Osteocyte (in vitro differentiated cells): ENCODE measurements at regions not wholly inside any gene's neighbourhood (a gene's known extent, or its start where the extent isn't known, plus 50 kb on each side); places are given as distances from the start of the nearest gene placed in this dataset.

Experiments used
- DNase-seq: peaks from one replicate; pipeline ENCODE4 v3.0.0; 2021; ENCODE audit warnings: mixed read lengths; ENCODE audit not compliant: unreplicated experiment; ENCODE audit errors: extremely low spot score
- H3K27ac Mint-ChIP-seq: one replicate; pipeline ENCODE4 v1.8.0; 2021; ENCODE audit warnings: mild to moderate bottlenecking, mixed read lengths; ENCODE audit not compliant: unreplicated experiment
- H3K27me3 Mint-ChIP-seq: one replicate; pipeline ENCODE4 v1.8.0; 2021; ENCODE audit warnings: mixed read lengths; ENCODE audit not compliant: unreplicated experiment
- H3K36me3 Mint-ChIP-seq: one replicate; pipeline ENCODE4 v1.8.0; 2021; ENCODE audit warnings: mixed read lengths; ENCODE audit not compliant: unreplicated experiment
- H3K4me1 Mint-ChIP-seq: one replicate; pipeline ENCODE4 v1.8.0; 2021; ENCODE audit warnings: mixed read lengths; ENCODE audit not compliant: unreplicated experiment
- H3K4me3 Mint-ChIP-seq: one replicate; pipeline ENCODE4 v1.8.0; 2021; ENCODE audit warnings: mild to moderate bottlenecking, moderate library complexity, mixed read lengths; ENCODE audit not compliant: unreplicated experiment
- H3K9me3 Mint-ChIP-seq: one replicate; pipeline ENCODE4 v1.8.0; 2021; ENCODE audit warnings: mixed read lengths; ENCODE audit not compliant: unreplicated experiment
- CTCF ChIP-seq: fragments of 200-600 bp; sonication (generic); IDR thresholded peaks from 2 replicates; pipeline ENCODE4 v1.5.0; 2021; ENCODE audit warnings: antibody characterized with exemption, mild to moderate bottlenecking, moderate library complexity

- no peaks in the 10 kb centered on the region for H3K4me1 Mint-ChIP-seq
- H3K27ac Mint-ChIP-seq: no peak overlapping the region
- no peak for TF ChIP-seq CTCF
- no peak for DNase-seq
- H3K4me3 Mint-ChIP-seq: no peak overlapping the region
- peaks cover 11% of the 10 kb centered on the region for H3K9me3 Mint-ChIP-seq
- peaks cover 2% of the 10 kb centered on the region for H3K27me3 Mint-ChIP-seq
- peaks cover under 1% of the 10 kb centered on the region for H3K36me3 Mint-ChIP-seq
These were observed 77.6 kb upstream of the ANKRD55 start for GRCh38 chr5:56310711-56311204.

- Mint-ChIP-seq H3K27ac (no peak overlapping the region), H3K27me3 (peaks cover 2% of the 10 kb centered on the region), H3K9me3 (peaks cover 14% of the 10 kb centered on the region), H3K4me1 (peaks cover 3% of the 10 kb centered on the region), H3K36me3 (peaks cover 2% of the 10 kb centered on the region), H3K4me3 (no peak overlapping the region)
- no peak for TF ChIP-seq CTCF
- no peak for DNase-seq
These were observed 76.2 kb upstream of the ANKRD55 start for GRCh38 chr5:56309262-56309826.

GRCh38 chr5:56307714-56308333 is 74.7 kb upstream of the ANKRD55 start:
- Mint-ChIP-seq H3K36me3 (peaks cover 2% of the 10 kb centered on the region), H3K4me1 (peaks cover 3% of the 10 kb centered on the region), H3K27ac (no peak overlapping the region), H3K4me3 (no peak overlapping the region), H3K9me3 (peaks cover 14% of the 10 kb centered on the region), H3K27me3 (peaks cover 2% of the 10 kb centered on the region)
- no peak for DNase-seq
- TF ChIP-seq CTCF: no peak

DNA sequence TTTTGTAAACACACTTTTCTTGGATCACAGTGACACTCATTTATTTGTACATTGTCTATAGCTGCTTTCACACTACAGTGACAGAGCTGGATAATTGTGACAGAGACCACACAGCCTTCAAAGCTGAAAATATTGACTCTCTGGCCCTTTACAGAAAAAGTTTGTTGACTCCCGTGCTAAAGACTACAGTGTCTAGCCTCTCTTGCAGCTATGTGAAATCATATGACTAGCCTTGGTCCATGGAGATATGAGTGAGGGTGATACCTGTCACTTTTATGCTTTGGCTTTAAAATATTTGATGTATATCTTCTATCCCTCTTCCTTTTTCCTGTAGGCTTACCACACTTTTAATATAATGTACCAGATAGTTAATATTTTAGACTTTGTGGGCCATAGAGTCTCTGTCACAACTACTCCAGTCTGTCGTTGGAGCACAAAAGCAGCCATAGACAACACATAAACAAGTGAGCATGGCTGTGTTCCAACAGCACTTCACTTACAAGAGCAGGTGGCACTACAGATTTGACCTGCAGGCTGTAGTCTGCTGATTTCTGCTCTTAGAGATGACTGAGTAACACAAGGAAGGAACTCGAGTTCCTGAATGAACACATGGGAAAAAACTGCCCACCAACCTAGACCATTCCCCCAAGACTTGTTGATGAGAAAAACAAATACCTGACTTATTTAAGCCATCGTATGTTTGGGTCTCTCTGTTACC is 73.5 kb upstream of the ANKRD55 start:
- H3K27me3 Mint-ChIP-seq: peaks cover 2% of the 10 kb centered on the region
- no peak for TF ChIP-seq CTCF
- no peak overlapping the region for H3K4me3 Mint-ChIP-seq
- DNase-seq: no peak
- H3K36me3 Mint-ChIP-seq: peaks cover 2% of the 10 kb centered on the region
- H3K9me3 Mint-ChIP-seq: peaks cover 14% of the 10 kb centered on the region
- peaks cover 8% of the 10 kb centered on the region for H3K4me1 Mint-ChIP-seq
- H3K27ac Mint-ChIP-seq: no peak overlapping the region
